Fibroblast of skin of back (primary cell): ENCODE measurements at regions not wholly inside any gene's neighbourhood (a gene's known extent, or its start where the extent isn't known, plus 50 kb on each side); places are given as distances from the start of the nearest gene placed in this dataset.
"Not testable (repeated sequence)": the region's sequence is repeated elsewhere in the genome, so short reads cannot be mapped to it uniquely, and the experiment has no call there.

Source experiments
- DNase-seq: peaks from one replicate; pipeline ENCODE4 v3.0.0-alpha.2; 2013

GRCh38 chr21:27557356-27557755 lies 590.5 kb upstream of the ADAMTS5 start:
- no peak for DNase-seq

GRCh38 chr21:27555996-27556395 lies 589.1 kb upstream of the ADAMTS5 start:
- DNase-seq, result peak; percentile 80

- DNase-seq, result peak; percentile 48
Observed at GRCh38 chr21:27550287-27550686, 583.4 kb upstream of the ADAMTS5 start.

- no peak for DNase-seq
Observed at GRCh38 chr21:27548486-27548885, 581.6 kb upstream of the ADAMTS5 start.

GRCh38 chr21:27545754-27546349 lies 579.0 kb upstream of the ADAMTS5 start:
- DNase-seq, result no peak

GRCh38 chr21:27542126-27542525 lies 575.2 kb upstream of the ADAMTS5 start:
- peak; percentile 51 for DNase-seq

- DNase-seq, result peak; percentile 40
Observed at GRCh38 chr21:27536319-27536718, 569.4 kb upstream of the ADAMTS5 start.

GRCh38 chr21:27535188-27535587 lies 568.3 kb upstream of the ADAMTS5 start:
- no peak for DNase-seq

- no peak for DNase-seq
Observed at GRCh38 chr21:27534206-27534605, 567.3 kb upstream of the ADAMTS5 start.

- peak; percentile 86 for DNase-seq
Observed at GRCh38 chr21:27532076-27532475, 565.2 kb upstream of the ADAMTS5 start.

GRCh38 chr21:27528697-27529096 lies 561.8 kb upstream of the ADAMTS5 start:
- DNase-seq, result no peak

- DNase-seq, result no peak
Observed at GRCh38 chr21:27526451-27526850, 559.6 kb upstream of the ADAMTS5 start.

GRCh38 chr21:27525780-27526179 lies 558.9 kb upstream of the ADAMTS5 start:
- DNase-seq, result no peak

- DNase-seq, result peak; percentile 94
Observed at GRCh38 chr21:27519361-27519760, 552.5 kb upstream of the ADAMTS5 start.

- DNase-seq, result not testable (repeated sequence)
Observed at GRCh38 chr21:27517177-27517576, 550.3 kb upstream of the ADAMTS5 start.

GRCh38 chr21:27515676-27516075 lies 548.8 kb upstream of the ADAMTS5 start:
- DNase-seq, result peak; percentile 54

- peak; percentile 48 for DNase-seq
Observed at GRCh38 chr21:27513825-27514224, 546.9 kb upstream of the ADAMTS5 start.

- DNase-seq, result no peak
Observed at GRCh38 chr21:27513016-27513415, 546.1 kb upstream of the ADAMTS5 start.

- no peak for DNase-seq
Observed at GRCh38 chr21:27511233-27511632, 544.3 kb upstream of the ADAMTS5 start.

GRCh38 chr21:27507695-27508094 lies 540.8 kb upstream of the ADAMTS5 start:
- no peak for DNase-seq

- DNase-seq, result peak; percentile 91
Observed at GRCh38 chr21:27505516-27505915, 538.6 kb upstream of the ADAMTS5 start.

GRCh38 chr21:27502801-27503200 lies 535.9 kb upstream of the ADAMTS5 start:
- no peak for DNase-seq

GRCh38 chr21:27498025-27498424 lies 531.1 kb upstream of the ADAMTS5 start:
- peak; percentile 49 for DNase-seq

- no peak for DNase-seq
Observed at GRCh38 chr21:27495836-27496235, 528.9 kb upstream of the ADAMTS5 start.

GRCh38 chr21:27493542-27493941 lies 526.7 kb upstream of the ADAMTS5 start:
- DNase-seq, result no peak
